Activated CD4-positive, alpha-beta T cell treated with anti-CD3 and anti-CD28 coated beads, Interleukin-2, amount 50 U/mL, for 48 hours (primary cell): ENCODE measurements at regions not wholly inside any gene's neighbourhood (a gene's known extent, or its start where the extent isn't known, plus 50 kb on each side); places are given as distances from the start of the nearest gene placed in this dataset.
"Not testable (repeated sequence)": the region's sequence is repeated elsewhere in the genome, so short reads cannot be mapped to it uniquely, and the experiment has no call there.

ENCODE experiments used
- DNase-seq, 2 experiments: peaks; one replicate each; pipeline ENCODE4 v3.0.0-alpha.2; 2020

DNA sequence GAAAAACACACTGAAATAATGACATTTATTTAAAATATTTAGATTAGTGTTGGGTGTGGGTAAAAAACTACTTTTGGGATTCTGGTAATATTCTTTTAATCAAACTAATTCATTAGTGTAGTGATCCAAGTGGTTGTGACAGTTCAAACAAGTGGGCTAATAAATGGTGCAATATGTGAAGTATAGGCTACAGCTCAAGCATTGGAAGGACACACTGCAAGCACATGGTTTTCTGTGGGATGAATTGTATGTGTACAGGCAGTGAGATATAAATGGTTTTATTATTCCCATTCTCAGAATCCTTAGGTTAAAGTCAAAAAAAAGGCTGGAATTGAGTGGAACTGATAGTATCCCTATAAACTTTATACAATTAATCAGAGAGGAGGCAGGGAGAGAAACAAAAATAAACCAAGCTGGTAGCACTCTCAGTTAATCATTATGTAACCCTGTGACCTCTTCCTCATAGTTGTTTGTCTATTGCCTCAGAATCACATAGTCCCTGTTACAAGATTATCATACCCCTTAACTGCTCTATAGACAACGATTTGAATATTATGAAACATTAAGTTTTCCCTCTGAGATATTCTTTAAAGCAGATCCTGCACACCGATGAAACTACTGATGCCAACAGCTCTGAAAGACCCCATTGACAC is 1755.4 kb upstream of the ACO1 start:
- no peak for DNase-seq

DNA sequence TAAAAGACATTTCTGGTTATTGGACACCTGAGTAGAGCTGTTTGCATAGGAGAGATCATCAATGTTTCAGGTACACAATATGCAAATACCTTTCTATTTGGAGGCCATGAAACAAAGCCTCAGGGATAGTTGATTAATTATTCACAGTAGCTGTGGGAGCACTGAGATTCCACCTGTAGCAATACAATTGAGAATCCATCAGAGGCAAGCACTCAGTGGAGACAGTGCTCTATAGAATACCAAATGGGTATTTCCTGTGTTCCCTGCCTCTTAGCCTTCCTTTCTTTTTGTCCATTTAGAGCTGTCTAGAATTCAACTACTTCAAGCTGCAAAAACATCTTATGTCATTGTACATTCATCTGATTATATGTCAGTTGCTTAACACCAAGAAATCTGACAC is 1754.0 kb upstream of the ACO1 start:
- DNase-seq = no peak

DNA sequence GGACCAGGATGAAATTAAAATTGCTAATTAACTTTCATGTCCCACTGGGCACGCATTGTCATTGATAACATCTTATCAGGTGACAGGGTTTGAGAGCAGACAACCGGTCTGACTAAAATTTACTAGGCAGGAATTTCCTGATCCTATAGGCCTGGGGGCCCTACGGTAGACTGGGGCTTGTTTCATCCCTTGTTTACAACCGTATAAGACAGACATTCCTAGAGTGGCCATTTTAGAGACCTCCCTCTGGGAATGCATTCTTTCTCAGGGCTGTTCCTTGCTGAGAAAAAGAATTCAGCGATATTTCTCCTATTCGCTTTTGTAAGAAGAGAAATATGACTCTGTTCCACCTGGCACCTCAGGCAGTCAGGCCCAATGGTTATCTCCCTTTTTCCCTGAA is 1737.8 kb upstream of the ACO1 start:
- not testable (repeated sequence) for DNase-seq

DNA sequence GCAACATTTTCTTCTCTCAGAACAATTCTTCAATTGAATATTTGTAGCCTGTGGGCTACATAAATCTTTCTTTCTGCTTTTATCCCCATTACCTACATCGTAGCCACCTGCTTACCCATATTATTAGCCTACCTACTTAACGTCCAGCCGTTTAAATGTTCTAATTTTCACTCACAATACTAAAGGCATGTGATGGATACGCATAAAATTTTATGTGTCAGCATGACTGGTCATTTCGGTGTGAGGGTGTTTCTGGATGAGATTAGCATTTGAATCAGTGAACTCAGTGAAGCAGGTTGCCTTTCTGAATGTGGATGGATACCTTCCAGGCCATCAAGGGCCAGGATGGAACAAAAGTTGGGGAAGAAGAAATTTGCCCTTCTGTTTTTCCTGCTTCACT is 1722.5 kb upstream of the ACO1 start:
- DNase-seq = no peak

DNA sequence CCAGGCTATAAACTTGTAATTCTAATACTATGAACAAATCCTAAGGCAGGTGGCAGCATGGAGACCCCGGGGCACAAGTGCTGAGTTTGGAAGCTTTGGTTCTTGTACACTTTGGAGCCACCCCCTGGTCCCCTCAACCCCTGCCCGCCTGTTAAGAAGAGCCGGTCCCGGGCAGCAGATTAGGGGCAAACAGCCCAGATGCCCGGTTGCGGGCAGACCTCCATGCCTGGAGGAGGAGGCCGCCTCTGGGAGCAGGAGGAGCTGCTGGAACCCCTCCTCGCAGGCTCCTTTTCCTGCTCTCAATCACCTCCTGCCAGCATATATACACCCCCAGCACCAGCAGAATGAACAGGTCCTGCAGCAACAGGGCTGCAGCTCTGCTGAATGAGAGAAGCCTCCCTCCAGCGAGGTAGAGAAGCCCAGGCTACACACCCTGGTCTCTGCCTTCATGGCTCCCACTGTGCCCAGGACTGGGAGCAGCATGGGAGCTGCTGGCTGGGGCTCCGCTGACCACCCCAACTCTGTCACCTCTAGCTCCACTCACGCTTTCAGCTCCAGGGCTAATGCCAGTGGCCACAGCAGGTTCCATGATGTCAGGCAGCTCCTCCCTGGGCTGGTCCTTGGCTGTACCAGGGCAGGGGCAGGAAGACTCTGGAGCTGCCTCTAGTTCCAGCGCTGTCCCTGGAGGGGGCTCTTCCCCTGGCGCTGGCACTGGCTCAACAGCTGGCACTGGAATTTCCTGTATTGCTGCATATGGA is 1713.5 kb upstream of the ACO1 start:
- no peak for DNase-seq

DNA sequence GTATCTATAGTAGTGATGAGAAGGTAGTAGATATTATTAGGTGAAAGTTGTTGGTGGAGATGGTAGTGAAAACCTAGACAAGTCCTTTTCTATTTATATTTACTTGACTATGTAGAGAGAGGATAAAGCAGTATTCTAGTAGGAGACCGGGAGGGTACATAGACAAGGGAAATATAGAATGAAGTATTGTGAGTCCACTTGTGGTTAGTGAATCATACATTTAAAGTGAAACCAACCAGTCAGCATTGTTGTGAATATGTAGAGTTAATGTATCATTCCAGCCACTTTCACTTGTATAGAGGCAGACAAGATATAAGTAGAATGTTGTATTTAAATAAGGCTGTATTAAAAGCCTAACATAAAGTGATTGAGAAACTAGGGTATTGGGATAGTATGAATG is 1711.3 kb upstream of the ACO1 start:
- DNase-seq = no peak

DNA sequence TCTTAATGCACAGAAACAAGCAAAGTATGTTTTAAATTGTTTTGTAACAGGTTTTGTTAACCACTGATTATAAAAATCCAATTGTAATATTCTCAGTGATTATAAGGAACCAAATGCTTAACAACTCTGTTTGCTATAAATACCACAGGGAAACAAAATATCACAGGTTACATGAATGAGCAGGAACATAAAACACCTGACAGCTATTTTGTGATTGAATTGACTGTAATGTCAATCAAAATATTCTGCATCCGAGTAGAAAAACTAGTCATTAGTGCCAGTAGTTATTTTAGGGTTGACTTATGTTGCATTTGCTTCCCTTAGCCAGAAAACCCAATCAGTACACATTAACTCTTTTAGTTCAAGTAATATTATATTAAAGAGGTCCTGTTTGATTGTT is 1707.8 kb upstream of the ACO1 start:
- DNase-seq = no peak

DNA sequence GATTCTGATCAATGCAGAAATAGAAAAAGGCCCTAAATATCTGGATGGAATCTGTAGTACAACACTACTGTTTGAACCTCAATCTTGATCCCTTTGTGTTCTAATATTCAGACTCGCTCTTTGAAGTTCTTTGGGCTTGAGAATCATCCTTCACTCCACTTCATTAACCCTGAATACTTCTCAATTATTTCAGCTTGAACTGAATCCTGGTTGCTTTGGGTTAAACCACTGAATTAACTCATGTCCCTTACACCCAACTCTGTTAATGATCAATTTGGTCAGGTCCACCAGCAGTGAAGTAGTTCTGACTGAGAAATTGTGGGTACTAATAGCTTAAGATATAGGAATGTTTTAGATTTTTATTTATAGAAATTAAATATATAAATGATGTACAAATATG is 1707.2 kb upstream of the ACO1 start:
- no peak for DNase-seq

DNA sequence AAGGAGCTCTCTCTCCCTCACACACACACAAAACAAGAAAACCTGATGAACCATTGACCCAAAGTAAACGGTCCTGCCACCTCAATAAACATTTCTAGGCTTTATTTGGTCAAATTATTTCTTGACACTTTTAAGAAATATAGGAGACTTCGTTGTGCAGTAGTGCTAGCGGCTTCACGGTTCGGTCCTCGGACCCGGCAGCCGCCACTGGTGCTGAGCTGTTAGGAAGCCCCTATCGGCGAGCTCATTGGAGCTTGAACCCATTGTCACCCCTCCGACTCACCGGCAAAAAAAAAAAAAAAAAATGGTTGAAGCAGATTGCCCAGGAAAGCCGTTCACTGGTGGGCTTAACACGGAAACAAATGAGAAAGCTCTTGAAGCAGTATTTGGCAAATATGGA is 1695.6 kb upstream of the ACO1 start:
- no peak for DNase-seq

DNA sequence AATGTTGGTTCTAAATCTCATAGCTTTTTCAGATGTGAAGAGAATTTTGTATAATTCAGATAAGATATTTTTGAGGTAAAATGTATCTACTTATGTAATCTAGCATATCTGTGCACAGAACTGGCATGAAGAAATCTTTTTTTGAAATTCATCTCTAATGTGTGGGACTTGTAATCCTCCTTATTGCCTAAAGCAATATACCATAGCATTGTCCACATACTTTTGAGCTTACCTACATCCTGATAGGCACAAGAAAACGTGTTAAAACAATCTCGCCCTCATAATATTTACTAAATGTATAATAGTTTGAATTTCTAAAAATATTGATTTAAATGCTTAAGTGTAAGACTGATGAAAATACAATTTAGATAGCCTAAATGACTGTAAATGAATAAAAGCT is 1686.5 kb upstream of the ACO1 start:
- DNase-seq = no peak

DNA sequence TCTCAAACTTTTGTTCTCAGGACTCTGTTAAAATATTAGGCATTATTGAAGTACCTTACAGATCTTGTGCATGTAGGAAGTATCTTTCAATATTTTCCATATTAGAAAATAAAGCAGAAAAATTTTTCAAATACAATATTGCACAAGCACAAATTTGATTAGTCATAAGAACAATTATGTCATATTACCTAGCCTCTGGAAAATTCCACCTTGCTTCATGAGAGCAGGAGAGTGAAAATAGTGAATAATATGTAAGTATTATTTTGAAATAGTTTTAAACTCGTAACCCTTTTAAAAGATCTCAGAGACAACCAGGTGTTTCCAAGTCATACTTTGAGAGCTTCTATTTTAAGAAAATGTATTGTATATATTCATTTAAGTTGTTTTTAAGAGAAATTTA is 1672.9 kb upstream of the ACO1 start:
- DNase-seq = no peak

DNA sequence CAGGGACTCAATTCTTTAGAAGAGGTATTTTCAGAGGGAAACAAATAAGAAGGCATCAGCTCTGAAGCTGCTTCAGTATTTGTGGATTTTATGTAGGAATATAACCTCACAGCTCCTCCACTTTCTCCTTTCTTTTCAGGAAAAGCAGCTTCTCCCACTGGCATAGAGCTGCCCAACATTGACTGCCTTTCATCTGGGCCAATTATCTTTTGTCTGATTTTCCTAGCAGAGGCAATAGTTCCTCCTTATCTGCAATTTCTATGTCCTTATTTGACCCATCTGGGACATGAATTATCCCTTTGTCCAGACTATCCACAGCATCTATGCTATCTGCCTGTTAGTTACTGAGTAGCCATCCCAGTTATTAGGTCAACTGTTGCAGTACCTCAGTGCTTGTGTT is 1671.2 kb upstream of the ACO1 start:
- DNase-seq = no peak

DNA sequence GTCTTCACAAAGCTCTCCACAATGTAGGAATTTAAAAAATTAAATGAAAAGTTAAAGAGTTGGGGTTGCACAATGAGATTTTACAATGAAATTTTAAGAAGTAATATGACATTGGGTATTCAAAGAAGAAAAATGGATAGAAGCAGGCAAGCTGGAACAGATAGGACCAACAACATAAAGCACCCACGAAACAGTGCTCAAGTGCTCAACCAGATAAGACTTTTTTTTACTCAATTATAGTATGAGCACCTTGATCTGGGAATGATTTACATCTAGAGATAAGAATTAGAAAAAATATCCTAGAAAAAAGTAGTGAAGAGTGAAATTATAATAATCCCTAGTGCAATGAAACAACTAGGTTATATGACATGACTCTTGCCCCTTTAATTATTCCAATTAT is 1670.1 kb upstream of the ACO1 start:
- no peak for DNase-seq

DNA sequence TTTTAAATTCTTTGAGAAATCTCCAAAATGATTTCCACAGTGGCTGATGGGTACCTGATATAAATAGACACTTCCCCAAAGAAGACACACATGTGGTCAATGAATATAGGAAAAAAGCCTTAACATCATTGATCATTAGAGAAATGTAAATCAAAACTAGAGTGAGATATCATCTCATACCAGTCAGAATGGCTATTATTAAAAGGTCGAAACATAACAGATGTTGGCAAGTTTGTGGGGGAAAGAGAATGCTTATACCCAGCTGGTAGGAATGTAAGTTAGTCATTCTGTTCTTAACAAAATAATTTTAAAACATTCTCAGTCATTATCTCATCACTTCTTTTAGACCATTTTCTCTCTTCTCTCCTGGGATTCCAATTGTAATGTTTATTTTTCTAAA is 1666.0 kb upstream of the ACO1 start:
- no peak for DNase-seq

DNA sequence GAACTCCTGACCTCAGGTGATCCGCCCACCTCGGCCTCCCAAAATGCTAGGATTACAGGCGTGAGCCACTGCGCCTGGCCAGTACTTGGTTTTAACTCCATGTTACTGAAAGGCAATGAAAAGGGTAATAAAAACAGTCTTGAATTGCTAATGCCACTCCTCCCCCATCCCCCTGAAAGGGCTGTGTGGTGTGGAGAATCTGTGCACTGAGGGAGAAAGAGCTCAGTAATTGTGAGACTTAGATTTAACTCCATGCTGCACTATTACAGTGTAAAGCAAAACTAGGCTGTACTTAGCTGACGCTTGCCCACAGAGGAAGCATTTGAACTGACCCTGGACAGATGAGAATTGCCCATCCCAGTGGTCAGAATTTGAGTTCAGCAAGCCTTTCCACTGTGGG is 1662.4 kb upstream of the ACO1 start:
- DNase-seq = no peak

DNA sequence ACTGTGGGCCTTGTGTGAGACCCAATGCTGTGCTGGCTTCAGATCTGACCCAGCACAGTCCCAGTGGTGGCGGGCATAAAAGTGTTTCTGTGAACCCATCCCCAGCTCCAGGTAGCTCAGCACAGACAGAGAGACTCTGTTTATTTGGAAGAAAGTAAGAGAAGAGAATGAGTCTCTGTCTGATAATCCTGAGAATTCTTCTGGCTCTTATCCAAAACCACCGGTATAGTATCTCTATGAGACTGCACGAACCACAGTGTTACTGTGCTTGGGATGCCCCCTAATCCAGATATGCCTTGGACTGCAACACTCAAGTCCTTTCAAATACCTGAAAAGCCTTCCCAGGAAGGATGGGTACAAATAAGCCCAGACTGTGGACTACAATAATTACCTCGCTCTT is 1660.8 kb upstream of the ACO1 start:
- no peak for DNase-seq

DNA sequence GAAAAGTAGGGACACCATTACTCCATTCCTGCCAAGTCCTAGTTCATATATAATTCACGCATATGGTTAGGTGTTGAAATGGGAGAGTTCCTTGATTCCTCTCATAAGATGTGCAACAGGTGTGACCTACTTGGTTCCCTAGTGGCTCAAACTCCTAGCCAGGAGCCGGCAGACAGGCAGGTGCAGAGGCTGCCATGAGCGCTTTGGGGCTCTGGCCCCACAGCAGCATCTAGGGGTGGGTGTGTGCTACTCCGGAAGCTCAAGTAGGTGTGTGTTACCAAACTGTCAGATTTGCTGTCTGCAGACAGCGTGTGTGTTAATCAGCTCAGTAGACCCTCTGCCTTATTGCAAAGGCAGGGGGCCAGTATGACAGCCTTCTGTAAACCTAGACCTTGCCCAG is 1652.4 kb upstream of the ACO1 start:
- no peak for DNase-seq

DNA sequence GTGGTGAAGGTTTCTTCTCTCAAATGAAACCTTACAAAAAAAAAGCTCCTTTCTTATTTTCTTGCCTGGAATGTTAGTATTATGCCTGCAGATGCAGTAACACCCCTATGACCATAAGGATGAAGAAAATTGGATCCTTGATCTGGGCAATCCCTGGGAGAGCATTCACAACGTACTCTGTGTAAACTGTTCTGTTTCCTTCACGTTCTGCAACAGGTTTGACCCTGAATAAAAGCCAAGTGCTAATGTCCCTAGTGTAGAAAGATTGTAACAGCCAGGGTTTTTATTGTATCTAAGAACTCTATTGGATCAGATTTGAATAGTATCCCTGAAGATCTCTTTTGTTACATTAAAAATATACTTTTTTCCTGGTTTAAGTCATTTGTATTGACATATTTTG is 1639.6 kb upstream of the ACO1 start:
- no peak for DNase-seq

DNA sequence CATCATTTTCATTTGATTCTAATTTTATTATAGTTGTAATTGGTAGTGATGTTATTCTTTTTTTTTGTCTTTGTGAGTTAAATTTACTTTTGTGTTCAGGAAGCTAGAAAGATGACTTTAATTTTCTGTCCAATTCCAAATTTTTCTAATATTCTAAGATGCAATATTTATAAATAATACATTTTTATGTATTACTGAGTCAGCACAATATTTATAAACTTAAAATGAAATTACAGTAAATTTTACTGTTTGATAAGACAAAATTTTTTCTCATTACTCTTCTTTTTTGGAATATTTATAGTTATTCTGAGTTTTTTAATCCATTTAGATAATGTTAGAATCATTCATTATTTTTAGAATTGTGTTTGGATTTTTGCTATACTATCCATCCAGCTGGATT is 1637.9 kb upstream of the ACO1 start:
- no peak for DNase-seq

DNA sequence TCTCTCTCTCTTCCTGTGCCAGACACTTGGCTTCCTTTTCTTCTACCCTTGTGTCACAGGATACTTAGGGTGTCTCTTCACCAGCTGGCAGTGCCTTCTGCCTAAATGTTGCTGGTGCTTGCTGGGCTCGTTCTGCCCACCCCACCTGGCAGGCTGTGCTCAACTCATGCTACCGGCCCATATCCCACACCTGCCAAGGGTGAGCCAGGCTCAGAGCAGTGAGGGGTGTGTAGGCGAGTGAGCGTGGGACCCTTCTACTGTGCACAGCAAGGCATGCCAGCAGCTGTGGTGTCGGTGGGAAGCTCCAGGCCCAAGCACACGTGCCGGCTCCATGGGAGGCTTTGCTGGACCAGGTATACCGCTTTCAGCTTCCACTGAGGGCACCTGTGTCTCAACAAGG is 1626.7 kb upstream of the ACO1 start:
- DNase-seq = no peak

DNA sequence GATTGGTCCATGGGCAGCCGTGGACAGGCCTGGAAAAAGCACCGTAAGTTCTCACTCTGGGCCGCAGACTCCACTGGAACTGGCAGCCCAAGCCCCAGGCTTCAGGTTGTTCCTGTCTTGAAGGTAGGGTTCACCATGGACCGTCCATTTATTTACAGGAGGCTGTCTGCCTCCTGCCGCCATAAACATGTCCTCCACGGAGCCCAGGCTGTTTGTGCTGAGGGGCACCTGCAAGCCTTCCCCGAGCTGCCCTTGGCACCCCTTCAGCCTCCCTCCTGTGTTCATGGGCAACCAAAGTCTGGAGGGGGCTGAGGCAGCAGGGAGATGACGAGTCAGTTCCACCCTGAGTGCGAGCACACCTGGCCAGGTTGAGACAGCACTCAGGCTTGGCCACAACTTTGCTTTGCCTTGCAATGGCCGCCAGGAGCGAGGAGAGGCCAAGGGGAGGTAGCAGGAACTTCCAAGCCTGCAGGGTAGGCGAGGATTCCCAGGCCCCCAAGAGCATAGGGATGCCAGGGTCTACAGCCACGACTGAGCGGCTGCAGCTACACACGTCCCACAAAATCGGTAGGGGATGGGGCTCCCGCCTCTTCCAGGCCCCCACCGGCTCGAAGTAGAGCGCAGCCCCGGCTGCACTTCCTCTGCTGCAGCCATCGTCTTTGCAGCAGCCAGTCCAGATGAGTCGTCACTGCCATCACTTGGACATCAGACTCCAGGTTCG is 1625.6 kb upstream of the ACO1 start:
- DNase-seq = no peak

DNA sequence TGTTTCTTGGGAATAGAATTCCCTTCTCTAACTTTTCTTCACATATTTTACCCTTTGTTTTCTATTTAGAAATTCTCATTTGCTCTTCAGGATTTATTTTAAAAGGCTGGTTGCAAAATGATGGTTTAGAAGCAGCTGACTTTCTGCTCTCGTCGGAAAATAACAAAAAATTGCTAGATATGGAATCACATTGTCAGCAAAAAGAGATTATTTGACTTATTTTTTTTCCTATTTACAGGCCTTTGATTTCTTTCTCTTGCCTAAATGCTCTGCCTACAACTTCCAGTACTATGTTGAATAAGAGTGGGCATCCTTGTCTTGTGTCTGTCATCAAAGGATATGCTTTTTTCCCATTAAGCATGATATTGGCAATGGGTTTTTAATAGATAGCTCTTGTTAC is 1619.1 kb upstream of the ACO1 start:
- no peak for DNase-seq

DNA sequence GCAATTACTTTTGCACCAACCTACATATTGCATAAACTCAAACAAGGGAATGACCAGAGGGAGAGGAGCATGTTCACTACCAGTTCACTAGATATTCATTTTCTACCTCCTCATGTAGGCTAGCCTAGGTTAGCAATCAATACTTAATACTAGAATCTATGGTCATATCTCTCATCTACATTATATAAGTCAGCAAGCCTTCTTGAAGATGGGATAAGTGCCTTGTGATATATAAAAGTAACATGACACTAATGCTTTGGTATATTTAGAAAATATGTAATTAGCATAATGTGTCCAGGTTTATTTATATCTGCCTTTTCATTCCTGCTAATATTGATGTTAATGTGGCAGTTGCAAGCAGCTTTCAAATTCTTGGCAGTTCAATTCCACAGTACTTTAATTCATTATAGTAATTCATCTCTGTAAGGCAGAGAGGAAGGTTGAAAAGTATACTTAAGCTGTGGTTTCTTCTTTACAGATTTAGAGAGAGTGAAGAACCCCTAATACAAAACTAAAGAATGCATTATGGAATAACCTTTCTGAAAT is 1613.2 kb upstream of the ACO1 start:
- DNase-seq = no peak

DNA sequence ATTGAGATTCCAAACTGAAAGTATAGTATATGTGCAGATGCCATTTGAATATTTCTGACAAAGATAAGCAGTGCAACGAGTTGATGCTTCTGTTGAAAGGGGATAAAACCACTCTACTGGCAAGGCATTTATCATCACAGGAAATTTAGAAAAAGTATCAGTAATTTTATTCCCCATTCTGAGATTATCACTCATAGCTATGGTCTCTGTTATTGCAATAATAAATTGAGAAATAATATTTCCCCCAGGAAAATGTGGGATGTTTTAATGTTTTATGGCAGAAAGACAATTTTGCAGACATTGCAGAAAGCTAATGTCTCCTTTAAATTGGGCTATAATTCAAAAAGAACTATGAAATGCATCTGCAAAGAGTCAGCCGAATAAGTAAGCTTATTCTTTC is 1612.7 kb upstream of the ACO1 start:
- no peak for DNase-seq
